Common myeloid progenitor, CD34-positive (primary cell): ENCODE measurements at regions not wholly inside any gene's neighbourhood (a gene's known extent, or its start where the extent isn't known, plus 50 kb on each side); places are given as distances from the start of the nearest gene placed in this dataset.
"Not testable (repeated sequence)": the region's sequence is repeated elsewhere in the genome, so short reads cannot be mapped to it uniquely, and the experiment has no call there.

Experiments used
- CTCF ChIA-PET: fragments of 350-600 bp; sonication (Branson Sonifier 250); formaldehyde crosslinking; loops from one replicate; lab custom pipeline; 2021; ENCODE audit warnings: antibody characterized with exemption; lab: Charles Lee
- POLR2A ChIA-PET: fragments of 350-600 bp; sonication (Branson Sonifier 250); formaldehyde crosslinking; loops from one replicate; lab custom pipeline; 2021; ENCODE audit warnings: antibody characterized with exemption; lab: Charles Lee
- DNase-seq, 3 donors: peaks; one replicate each; pipeline versions ENCODE4 v3.0.0 to v3.0.0-alpha.2; 2013
- H3K27ac ChIP-seq, 2 experiments: 1 replicate in 1 of 2; 2 replicates in 1 of 2; pipeline ENCODE4 v1.7.0; 2013; ENCODE audit warnings: inconsistent platforms in 2 of 2, low read length in 2 of 2, mild to moderate bottlenecking in 2 of 2, low read depth in 1 of 2, moderate library complexity in 1 of 2; ENCODE audit not compliant: severe bottlenecking in 2 of 2, insufficient read depth in 1 of 2, poor library complexity in 1 of 2
- H3K27me3 ChIP-seq, 5 experiments: replicated peaks in 2 of 5; 1 replicate in 3 of 5; 2 replicates in 2 of 5; pipeline versions ENCODE4 v1.6.1 to v1.7.0; 2013; ENCODE audit warnings: low read length in 4 of 5, mild to moderate bottlenecking in 2 of 5, moderate library complexity in 2 of 5, inconsistent platforms in 1 of 5; ENCODE audit not compliant: insufficient read depth in 5 of 5, control insufficient read depth in 4 of 5
- H3K36me3 ChIP-seq, 4 experiments: 1 replicate in 2 of 4; 2 replicates in 2 of 4; pipeline versions ENCODE4 v1.6.1 to v1.7.0; 2013; ENCODE audit warnings: low read length in 3 of 4, control low read depth in 1 of 4, mild to moderate bottlenecking in 1 of 4; ENCODE audit not compliant: control insufficient read depth in 4 of 4, insufficient read depth in 4 of 4
- H3K4me1 ChIP-seq, 4 experiments: 1 replicate in 3 of 4; 2 replicates in 1 of 4; pipeline versions ENCODE4 v1.6.1 to v1.7.1; 2013; ENCODE audit warnings: low read length in 3 of 4, mild to moderate bottlenecking in 3 of 4, control low read depth in 1 of 4, inconsistent platforms in 1 of 4, moderate library complexity in 1 of 4; ENCODE audit not compliant: control insufficient read depth in 4 of 4, insufficient read depth in 4 of 4; ENCODE audit errors: control extremely low read depth in 1 of 4
- H3K4me3 ChIP-seq, 7 experiments: 1 replicate in 4 of 7; 2 replicates in 3 of 7; pipeline versions ENCODE4 v1.5.1 to v1.7.0; 2013; ENCODE audit warnings: mild to moderate bottlenecking in 7 of 7, low read length in 6 of 7, moderate library complexity in 6 of 7, inconsistent platforms in 2 of 7, low read depth in 2 of 7, control low read depth in 1 of 7; ENCODE audit not compliant: insufficient read depth in 4 of 7, control insufficient read depth in 1 of 7; ENCODE audit errors: extremely low read depth in 1 of 7
- H3K9me3 ChIP-seq, 5 experiments: 1 replicate in 4 of 5; 2 replicates in 1 of 5; pipeline versions ENCODE4 v1.6.1 to v1.7.1; 2013; ENCODE audit warnings: low read length in 4 of 5, mild to moderate bottlenecking in 2 of 5, inconsistent platforms in 1 of 5, low read depth in 1 of 5, moderate library complexity in 1 of 5; ENCODE audit not compliant: control insufficient read depth in 4 of 5, insufficient read depth in 2 of 5; ENCODE audit errors: control extremely low read depth in 1 of 5
- whole genome bisulfite sequencing: methylation state at CpG from one replicate; pipeline ENCODE4 v1.1.5; 2013; ENCODE audit not compliant: insufficient coverage; 5-methylcytosine and 5-hydroxymethylcytosine counted together

DNA sequence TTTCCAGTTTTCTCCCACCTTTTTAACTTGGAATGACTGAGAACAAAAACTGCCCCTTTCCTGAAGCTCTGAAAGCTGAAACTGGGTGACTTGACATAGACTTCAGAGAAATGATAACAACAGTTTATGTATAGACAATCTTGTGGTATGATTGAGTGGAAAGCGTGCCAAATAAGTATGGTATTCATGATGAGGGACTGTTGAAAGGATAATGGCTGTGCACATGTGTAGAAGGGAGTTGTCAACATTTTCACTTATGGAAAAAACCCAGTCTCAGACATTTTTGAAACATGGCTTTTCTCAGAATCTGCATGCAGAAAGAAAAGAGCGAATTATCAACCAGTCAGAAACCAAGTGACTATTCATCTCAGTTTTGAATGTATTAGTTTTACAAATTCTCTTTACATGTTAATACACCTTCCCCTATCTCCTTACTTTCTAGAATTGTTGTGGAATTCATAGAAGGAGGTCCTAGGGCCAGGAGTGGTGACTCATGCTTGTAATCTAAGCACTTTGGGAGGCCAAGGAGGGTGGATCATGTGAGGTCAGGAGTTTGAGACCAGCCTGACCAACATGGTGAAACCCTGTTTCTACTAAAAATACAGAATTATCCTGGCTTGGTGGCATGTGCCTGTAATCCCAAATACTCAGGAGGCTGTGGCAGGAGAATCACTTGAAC lies 261.2 kb downstream of the S1PR1 start:
- 100% methylated on average over 1 of the region's 2 CpGs for WGBS
- ChIA-PET POLR2A (interaction anchor here (0.6 kb wide), 1 partner anchor 924 kb away, joined by 3 read pairs; no protein-coding TSS in a partner anchor), CTCF (no interaction called here)
- no peak for DNase-seq
- H3K9me3 ChIP-seq: no peaks in the 10 kb centered on the region
- no peak overlapping the region for H3K27ac ChIP-seq
- no peak overlapping the region for H3K4me3 ChIP-seq
- H3K27me3 ChIP-seq: peaks cover 0 to 2% (median 0%) of the 10 kb centered on the region in 5 experiments
- no peaks in the 10 kb centered on the region for H3K36me3 ChIP-seq
- H3K4me1 ChIP-seq: no peaks in the 10 kb centered on the region

GRCh38 chr1:101504106-101504505 lies 267.3 kb downstream of the S1PR1 start:
- H3K36me3 ChIP-seq: not testable (repeated sequence)
- 0% methylated on average over 2 of the region's 2 CpGs for WGBS

DNA sequence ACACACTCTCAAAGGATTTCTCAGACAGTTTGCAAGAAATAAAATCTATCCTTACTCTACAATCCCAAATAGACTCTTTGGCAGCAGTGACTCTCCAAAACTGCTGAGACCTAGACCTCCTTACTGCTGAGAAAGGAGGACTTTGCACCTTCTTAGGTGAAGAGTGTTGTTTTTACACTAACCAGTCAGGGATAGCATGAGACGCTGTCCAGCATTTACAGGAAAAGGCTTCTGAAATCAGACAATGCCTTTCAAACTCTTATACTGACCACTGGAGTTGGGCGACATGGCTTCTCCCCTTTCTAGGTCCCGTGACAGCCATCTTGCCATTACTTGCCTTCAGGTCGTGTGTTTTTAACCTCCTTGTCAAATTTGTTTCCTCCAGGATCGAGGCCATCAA lies 268.4 kb downstream of the S1PR1 start:
- H3K27ac ChIP-seq, POLR2A ChIA-PET, H3K27me3 ChIP-seq, H3K4me3 ChIP-seq, H3K36me3 ChIP-seq, H3K9me3 ChIP-seq, DNase-seq, H3K4me1 ChIP-seq: not testable (repeated sequence)
- CTCF ChIA-PET: interaction anchor here (0.7 to 3.0 kb wide), 3 partner anchors 12 to 21 kb away, joined by 3 to 15 read pairs (median 3); no protein-coding TSS in a partner anchor
- WGBS: 100% methylated on average over 4 of the region's 5 CpGs

More at GRCh38 chr1:101504106-101504505, 267.3 kb downstream of the S1PR1 start:
- H3K27ac ChIP-seq, H3K27me3 ChIP-seq, H3K9me3 ChIP-seq, H3K4me1 ChIP-seq, CTCF ChIA-PET, H3K4me3 ChIP-seq, POLR2A ChIA-PET: not testable (repeated sequence)
- peak in 2 of 3 donors; percentile 11 to 13 for DNase-seq

DNA sequence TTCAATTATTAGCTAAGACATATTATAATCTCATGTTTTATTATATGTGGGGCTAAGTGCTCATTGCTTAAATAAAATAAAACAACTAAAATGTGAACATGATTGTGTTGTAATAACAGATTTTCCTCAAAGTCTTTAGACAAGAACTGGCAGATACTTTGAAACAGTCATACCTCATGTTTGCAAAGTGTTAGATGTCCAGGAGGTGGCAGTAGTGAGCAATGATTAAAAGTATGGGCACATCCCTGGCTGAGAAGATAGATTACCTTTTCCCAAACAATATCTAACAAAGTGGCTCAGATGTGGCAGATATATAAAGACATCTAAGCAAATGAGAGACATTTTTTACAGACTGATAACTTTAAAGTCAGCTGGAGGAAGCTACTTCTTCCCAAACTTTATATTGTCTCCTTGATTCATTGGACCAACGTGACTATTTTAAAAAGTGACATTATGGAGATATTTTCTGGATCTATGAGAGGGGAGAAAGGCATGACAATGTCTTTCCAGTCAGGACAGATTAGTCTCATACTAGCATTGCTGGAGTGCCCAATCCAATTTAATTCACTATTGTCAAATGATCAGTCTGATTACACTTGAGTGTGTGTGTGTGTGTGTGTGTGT lies 269.8 kb downstream of the S1PR1 start:
- ChIA-PET POLR2A (no interaction called here), CTCF (interaction anchor here (1.1 to 3.0 kb wide), 4 partner anchors 14 to 42 kb away, joined by 3 to 15 read pairs (median 4); no protein-coding TSS in a partner anchor)
- peaks cover 0 to 8% (median 0%) of the 10 kb centered on the region in 5 experiments for H3K27me3 ChIP-seq
- H3K36me3 ChIP-seq: no peaks in the 10 kb centered on the region
- WGBS: no CpG with 5 or more reads among the region's 1 CpG
- DNase-seq: peak; percentile 34 to 63 (median 47)
- H3K9me3 ChIP-seq: no peaks in the 10 kb centered on the region
- H3K4me3 ChIP-seq: no peak overlapping the region
- no peaks in the 10 kb centered on the region for H3K4me1 ChIP-seq
- H3K27ac ChIP-seq: no peak overlapping the region

DNA sequence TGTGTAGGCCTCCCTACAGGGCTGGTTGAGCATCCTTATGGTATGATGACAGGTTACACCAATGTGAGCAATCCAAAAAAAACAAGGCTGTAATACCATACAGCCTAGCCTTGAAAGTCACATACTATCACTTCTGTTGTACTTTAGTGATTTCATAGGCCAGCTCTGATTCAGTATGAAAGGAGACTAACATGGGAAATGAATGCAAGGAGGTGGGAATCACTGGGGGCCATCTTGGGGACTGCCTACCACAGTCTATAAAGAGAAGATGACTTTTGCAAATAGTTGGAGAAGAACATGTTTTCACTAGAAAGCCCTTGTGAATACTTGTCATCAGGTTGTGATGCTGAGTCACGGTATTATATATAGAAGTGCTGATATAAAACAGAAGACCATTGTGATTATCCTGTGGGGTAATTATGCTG lies 270.7 kb downstream of the S1PR1 start:
- no CpG with 5 or more reads among the region's 1 CpG for WGBS
- no peak overlapping the region for H3K4me3 ChIP-seq
- H3K9me3 ChIP-seq: no peaks in the 10 kb centered on the region
- CTCF ChIA-PET: interaction anchor here (1.1 to 3.0 kb wide), 2 partner anchors 13 to 25 kb away, joined by 4 to 15 read pairs; no protein-coding TSS in a partner anchor
- peaks cover 0 to 8% (median 0%) of the 10 kb centered on the region in 5 experiments for H3K27me3 ChIP-seq
- POLR2A ChIA-PET: no interaction called here
- H3K4me1 ChIP-seq: no peaks in the 10 kb centered on the region
- no peak for DNase-seq
- H3K27ac ChIP-seq: no peak overlapping the region
- no peaks in the 10 kb centered on the region for H3K36me3 ChIP-seq

DNA sequence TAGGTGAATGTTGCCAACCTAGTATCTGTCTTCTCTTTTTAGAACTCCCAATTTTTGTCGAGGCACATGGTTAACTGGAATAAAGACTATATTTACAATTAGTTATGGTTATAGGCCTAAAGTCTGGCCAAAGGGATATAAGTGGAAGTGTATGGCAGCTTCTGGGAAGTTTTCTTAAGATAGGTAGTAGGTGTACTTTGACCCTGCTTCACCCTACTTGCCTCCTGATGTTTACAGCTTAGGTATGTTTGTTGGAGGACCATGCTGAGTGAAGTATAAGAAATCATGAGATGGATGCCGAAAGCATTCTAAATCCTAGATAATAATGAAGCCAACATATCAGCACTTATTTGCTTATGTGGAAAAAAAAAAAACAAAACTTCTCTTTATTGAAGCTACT lies 272.1 kb downstream of the S1PR1 start:
- DNase-seq: no peak
- H3K4me1 ChIP-seq: no peaks in the 10 kb centered on the region
- ChIA-PET POLR2A (no interaction called here), CTCF (interaction anchor here (1.2 to 1.6 kb wide), 3 partner anchors 9 to 34 kb away, joined by 3 to 4 read pairs (median 3); no protein-coding TSS in a partner anchor)
- peaks cover 0 to 8% (median 0%) of the 10 kb centered on the region in 5 experiments for H3K27me3 ChIP-seq
- no peaks in the 10 kb centered on the region for H3K9me3 ChIP-seq
- H3K4me3 ChIP-seq: no peak overlapping the region
- no peak overlapping the region for H3K27ac ChIP-seq
- WGBS: no CpG with 5 or more reads among the region's 2 CpGs
- no peaks in the 10 kb centered on the region for H3K36me3 ChIP-seq

DNA sequence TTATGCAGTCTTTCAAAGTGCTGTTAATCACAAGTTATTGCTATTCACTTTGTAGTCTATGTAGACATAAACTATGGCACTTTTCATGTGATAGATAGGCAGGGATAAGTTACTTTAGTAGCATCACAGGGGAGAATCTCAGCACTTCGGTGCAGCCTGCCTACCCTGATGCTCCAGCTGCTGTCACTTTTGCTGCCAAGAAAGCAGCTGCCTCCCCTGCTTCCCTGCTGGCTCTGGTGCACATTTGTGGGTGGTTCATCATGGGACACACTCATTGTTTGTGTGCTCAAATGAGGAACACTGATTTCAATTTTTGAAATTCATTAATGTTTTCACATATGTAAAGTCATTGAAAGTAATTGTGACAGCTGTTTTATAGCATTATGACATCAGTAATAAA lies 272.6 kb downstream of the S1PR1 start:
- Histone ChIP-seq H3K27ac (no peak overlapping the region), H3K4me1 (no peaks in the 10 kb centered on the region), H3K9me3 (no peaks in the 10 kb centered on the region), H3K4me3 (no peak overlapping the region), H3K36me3 (no peaks in the 10 kb centered on the region), H3K27me3 (peaks cover 0 to 8% (median 0%) of the 10 kb centered on the region in 5 experiments)
- CTCF ChIA-PET: interaction anchor here (1.2 to 1.6 kb wide), 3 partner anchors 9 to 35 kb away, joined by 3 to 4 read pairs (median 3); no protein-coding TSS in a partner anchor
- DNase-seq: no peak
- WGBS: 100% methylated on average over 1 of the region's 1 CpG
- POLR2A ChIA-PET: no interaction called here
